NCI-H146 treated with DMSO at 0.1 percent for 48 hours (cell line): ENCODE measurements at regions not wholly inside any gene's neighbourhood (a gene's known extent, or its start where the extent isn't known, plus 50 kb on each side); places are given as distances from the start of the nearest gene placed in this dataset.
"Not testable (repeated sequence)": the region's sequence is repeated elsewhere in the genome, so short reads cannot be mapped to it uniquely, and the experiment has no call there.

Experiments used
- DNase-seq: peaks from one replicate; lab custom pipeline; 2025; ENCODE audit not compliant: unreplicated experiment; lab: John Stamatoyannopoulos, UW

DNA sequence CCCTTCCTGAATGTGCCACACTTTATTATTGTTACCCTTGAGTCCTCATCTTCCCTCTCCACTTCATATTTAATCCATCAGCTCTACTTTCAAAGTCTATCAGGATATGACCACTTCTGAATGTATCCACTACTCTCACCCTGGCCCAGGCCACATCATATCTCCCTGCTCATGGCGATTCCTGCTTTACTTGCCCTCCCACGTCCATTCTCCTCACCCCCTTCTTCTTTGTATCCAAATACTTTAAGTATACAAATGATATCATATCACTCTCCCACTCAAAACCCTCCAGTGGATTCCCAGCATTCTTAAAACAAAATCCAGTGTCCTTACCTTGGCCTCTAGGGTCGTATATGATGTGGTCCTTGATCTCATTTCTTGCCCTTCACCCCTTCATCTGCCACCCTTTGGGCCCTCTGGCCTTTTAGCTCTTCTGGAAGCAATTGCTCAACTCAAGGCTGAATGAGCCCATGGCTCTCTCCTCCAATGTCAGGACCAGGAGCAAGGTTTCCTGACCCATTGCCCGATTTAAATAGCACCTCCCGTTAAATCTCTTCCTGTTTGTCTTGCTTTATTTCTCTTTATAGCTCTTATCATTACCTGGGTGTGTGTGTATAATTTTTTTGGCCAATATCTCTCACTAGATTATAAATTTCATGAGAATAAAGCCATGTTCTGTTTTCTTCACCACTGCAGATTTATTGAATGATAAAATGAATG is 205.9 kb upstream of the ECI2 start:
- no peak for DNase-seq

DNA sequence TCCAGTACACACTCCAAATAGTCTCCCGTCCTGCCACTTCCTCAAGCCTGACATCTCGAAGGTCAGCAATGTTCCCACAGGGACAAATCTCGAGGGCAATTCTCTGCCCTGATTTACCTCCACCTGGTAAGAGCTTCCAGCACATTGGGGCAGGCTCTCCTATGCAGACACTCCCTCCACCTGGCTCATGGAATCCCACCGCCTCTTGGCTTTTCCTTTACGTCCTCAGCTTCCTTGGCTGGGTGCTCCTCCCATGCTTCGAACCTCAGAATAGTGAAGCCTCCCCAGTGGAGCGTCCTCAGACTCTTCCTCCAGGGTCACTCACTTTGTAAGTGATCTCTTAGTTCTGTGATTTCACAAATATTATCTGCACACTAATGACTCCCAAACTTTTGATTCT is 205.2 kb upstream of the ECI2 start:
- DNase-seq, result no peak

DNA sequence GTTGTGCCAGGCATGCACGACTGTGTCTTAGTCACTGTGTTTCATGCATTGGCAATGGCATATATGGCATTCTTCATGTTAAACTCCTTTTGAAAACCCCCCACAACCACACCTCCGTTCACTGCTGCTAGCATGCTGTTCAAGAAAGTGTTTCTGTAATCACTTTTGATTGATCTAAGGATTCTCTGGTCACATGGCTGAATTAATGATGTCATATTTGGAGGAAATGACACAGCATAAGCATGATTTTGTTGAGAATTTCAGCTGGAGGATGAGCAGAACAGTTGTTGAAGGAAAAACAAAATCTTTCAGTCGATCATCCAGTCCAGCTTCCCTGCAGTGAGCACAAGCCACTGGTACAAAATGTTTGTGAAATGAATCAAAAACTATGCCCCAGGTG is 203.5 kb upstream of the ECI2 start:
- DNase-seq, result no peak

DNA sequence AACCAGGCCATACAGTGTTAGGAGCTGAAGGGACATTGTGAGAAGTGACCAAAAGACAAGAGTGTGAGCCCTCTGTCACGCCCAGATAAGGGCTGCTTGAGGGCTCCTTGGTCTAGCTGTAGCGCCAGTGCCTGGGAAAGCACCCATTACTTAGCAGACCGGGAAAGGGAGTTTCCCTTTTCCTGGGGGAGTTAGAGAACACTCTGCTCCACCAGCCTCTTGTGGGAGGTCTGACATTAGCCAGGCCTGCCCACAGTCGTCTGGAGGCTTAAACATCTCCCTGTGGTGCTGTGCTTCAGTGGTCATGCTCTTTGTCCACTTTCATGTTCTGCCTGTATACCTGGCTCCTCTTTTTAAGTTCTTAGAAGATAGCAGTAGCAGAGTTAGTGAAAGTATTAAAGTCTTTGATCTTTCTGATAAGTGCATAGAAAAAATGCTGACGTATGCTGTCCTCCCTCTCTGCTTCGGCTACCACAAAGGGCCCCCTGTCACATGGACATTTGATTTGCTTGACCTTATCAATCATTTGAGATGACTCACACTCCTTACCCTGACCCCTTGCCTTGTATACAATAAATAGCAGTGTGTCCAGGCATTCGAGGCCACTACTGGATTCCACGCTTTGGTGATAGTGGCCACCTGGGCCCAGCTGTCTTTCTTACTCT is 201.5 kb upstream of the ECI2 start:
- no peak for DNase-seq

DNA sequence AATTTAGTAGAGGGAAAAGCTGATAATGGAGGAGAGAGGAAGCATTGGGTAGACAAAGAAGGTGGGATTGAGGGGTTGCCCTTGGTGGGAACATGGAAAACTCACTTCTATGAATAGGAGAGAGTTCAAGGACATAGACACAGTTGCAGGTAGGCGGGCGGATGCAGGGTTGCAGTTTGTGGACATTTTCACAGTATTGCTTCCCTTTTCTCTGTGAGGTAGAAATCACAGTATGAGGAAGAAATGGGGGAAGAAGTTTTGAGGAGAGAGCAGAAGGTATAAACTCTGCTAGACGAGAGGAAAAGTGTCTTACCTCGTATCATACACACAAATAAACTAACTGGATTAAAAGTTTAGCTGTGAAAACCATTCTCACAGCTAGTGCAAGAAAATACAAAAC is 200.7 kb upstream of the ECI2 start:
- DNase-seq, result no peak

DNA sequence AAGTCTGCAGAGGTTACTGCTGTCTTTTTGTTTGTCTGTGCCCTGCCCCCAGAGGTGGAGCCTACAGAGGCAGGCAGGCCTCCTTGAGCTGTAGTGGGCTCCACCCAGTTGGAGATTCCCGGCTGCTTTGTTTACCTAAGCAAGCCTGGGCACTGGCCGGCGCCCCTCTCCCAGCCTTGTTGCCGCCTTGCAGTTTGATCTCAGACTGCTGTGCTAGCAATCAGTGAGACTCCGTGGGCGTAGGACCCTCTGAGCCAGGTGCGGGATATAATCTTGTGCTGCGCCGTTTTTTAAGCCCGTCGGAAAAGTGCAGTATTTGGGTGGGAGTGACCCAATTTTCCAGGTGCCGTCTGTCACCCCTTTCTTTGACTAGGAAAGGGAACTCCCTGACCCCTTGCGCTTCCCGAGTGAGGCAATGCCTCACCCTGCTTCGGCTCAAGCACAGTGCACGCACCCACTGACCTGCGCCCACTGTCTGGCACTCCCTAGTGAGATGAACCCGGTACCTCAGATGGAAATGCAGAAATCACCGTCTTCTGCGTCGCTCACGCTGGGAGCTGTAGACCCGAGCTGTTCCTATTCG is 198.9 kb upstream of the ECI2 start:
- DNase-seq, result not testable (repeated sequence)

DNA sequence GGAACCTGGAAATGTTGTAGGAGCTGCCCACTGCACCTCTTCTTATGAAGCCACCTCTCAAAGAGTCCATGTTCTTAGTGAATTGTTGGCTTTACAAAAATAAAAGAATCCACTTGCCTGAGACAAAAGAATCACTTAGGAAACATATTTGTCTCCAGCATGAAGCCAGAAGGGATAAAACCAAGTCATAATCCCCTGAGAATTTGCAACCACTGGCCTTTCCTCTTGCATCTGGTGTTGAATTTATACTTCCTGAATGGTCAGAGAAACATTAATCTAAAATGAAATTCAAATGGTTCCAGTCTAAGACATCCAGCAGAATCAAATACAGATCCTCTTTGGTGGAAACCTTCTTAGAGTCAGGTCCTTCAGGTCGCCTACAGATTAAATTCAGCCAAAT is 192.5 kb upstream of the ECI2 start:
- no peak for DNase-seq

DNA sequence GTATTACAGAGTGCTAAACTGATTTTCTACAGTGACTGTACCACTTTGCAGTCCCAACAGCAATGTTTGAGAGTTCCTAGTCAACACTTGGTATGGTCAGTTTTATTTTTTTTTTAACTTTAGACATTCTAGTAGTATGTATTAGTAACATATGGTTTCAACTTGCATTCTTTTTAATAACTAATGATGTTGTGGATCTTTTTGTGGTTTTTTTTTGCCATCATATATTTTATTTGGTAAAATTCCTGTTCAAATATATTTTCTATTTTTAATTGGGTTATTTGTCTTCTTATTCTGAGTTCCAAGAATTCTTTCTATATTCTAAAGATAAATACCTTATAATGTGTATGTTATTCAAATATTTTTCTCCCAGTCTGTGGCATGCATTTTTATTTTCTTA is 189.4 kb upstream of the ECI2 start:
- no peak for DNase-seq

DNA sequence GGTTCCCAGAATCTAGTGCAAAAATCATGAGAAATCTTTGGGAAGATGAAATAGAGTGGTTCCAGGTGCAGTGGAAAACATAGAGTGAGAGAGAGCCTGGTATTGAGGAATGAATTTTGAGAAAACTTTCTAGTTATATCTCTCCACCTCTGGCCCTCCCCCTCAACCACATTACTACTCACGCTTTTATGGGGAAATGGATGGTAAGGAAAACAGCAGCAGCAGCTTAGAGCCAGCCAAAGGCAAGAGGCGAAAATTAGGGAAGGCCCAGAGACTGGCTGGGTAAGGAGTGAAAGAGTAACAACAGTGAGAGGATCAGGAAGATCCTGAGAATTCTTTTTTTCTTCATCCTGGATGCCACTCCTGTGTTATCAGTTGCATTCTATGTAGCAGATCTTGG is 187.9 kb upstream of the ECI2 start:
- no peak for DNase-seq

DNA sequence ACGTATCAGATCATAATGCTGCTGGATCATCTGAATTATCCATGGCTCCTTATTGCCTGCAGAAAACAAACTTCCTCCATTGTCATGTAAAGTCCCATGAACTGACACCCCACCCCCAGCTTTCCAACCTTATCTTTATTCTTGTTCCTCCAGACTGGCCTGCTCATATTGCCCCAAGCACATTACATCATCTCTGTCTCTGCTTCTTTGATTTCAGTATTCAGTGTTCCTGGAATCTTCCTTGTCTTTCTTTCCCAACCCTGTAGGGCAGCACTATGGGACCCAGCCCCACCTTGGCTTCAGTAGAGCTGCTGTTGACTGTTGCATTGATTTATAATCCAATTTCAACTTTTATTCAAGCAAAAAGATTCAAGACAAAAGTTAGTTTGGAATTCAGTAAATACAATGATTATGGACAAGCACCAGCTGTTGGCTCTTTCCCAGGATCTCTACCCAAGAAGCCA is 187.5 kb upstream of the ECI2 start:
- DNase-seq, result no peak

DNA sequence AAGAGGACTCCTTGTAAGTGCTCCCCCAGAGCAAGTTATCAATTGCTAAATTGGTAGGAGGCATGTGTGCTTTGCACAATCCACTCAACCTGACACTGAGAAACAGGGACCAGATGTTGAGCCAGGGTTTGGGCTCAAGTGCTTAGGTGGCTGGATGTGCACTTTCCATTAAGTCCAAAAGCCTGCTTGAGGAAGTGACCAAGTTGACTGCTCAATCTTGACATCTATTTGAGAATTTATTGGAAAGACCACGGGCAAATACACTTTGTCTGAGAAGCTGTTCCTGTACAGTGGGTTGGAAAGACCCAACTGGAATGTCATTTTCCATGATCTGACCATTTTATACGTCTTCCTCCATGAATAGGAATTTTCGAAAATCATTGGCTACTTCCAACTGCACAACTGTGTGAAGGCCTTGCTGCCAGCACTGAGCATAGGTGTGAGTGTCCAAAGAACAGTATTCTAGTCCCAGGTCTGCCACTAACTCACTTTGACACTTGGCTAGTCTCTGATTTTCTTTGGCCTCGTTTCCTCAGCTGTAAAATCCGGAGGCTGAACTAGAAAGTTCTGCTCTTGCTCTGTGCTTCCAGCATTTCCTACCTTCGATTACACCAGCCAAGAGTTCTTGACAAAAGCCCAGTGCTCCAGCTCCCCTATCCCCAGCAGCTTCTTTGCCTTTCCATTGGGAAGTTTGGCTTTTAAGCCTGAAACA is 186.9 kb upstream of the ECI2 start:
- DNase-seq, result no peak

DNA sequence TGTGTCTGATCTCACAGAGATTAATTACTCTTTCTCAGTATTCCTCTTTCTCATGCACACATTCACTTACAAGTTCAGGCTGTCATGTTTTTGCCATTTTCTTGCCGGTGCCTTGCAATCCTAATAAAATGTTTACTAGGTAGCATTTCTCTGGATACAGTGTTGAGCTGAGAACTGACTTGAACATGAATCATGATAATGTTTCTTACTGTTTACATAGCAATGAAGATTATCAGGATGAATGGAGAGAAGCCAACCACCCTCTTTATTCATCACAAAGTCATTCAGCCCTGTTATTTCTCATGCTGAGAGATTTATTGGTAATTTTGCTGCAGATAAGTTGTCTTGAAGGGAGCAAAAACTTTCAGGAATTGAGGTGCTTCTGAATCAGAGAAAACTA is 185.5 kb upstream of the ECI2 start:
- no peak for DNase-seq

DNA sequence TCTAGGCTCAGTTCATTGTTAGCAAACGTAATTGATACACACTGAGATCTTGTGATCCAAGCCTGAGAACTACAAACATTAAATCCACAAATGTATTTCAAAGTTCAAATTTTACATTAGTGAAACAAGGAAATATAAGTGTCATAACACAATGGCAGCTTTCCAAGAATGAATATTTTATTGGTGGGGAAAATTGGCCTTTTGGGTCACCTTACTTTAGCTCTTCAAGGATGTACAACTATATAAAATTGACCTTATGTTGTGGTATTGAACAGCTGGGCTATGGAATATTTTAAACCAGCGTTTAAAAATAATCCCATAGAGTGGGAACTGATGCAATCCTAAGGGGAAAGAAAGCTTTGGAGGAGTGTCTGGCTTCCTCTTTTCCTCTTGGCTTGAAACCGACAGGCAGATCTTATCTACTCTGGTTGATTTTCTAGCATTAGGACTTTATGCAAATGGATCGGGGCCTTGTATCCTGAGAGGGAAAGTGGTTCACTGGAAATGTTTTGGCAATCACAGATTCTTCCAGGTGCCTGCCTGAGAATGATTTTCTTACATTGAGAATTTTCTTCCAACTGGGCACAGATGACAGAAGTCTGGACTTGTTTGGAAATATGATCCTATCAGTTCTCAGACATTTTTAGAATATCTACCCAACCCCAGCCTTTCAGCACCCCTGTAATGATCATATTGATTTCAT is 184.8 kb upstream of the ECI2 start:
- no peak for DNase-seq

DNA sequence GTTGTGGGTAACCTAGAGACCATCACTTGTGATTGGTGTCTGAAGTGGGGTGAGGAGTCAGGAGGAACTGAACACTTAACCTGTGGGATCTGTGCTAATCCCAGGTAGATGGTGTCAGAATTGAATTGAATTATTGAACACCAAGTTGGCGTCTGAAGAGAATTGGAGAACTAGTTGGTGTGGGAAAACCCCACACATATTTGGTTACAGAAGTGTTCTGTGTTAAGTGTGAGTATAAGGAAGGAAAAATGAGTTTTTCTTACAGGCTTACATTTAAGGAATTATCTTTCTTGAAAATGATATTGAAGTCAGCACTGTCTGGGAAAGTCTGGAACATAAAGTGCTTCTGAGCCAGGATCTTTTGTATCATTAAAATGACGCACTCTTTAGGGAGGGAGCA is 182.9 kb upstream of the ECI2 start:
- DNase-seq, result no peak

DNA sequence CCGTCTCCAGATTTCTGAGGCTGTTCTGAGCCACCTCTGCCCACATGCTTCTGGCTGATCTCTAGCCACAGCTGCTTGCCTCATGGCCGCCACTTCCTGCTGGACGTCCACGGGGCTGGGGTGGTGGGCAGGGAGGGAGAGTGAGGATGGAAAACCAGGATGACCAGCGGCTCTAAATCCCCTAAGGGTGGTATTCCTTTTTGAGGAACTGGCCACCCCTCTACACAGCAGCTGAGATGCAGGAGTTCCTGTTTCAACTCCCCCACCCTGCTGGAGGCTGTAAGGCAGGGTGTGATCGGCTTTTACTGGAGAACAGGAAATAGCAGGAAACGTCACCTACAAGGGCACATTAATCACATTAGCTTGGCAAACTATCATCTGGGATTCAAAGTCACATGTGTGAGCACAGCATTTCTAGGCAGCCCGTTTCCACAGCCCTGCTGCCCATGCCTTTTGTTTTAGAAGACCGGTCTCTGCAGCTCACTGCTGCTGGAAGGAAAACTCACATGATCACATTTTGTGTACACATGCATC is 181.6 kb upstream of the ECI2 start:
- DNase-seq, result no peak

DNA sequence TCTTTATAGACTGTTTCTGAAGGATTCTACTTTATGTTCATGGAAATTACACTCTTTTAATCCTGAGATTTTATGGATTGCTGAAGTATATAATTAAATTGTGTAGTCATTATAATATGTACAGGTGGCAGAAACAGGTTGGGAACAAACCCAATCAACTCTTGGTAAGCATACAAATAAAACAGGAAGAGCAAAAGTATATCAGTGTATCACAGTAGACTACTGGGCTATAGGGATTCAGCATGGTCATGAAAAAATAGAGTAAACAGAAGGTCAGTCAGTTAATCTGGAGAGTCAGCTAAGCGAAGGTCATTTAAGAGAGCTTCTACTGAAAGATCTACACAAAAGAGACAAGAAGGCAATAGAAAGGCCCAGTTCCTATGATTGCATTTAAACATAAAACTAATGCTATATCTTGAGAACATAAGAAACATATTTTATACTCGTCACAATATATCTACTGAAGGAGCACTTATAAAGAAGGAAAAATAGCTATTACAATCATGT is 178.9 kb upstream of the ECI2 start:
- DNase-seq, result no peak

DNA sequence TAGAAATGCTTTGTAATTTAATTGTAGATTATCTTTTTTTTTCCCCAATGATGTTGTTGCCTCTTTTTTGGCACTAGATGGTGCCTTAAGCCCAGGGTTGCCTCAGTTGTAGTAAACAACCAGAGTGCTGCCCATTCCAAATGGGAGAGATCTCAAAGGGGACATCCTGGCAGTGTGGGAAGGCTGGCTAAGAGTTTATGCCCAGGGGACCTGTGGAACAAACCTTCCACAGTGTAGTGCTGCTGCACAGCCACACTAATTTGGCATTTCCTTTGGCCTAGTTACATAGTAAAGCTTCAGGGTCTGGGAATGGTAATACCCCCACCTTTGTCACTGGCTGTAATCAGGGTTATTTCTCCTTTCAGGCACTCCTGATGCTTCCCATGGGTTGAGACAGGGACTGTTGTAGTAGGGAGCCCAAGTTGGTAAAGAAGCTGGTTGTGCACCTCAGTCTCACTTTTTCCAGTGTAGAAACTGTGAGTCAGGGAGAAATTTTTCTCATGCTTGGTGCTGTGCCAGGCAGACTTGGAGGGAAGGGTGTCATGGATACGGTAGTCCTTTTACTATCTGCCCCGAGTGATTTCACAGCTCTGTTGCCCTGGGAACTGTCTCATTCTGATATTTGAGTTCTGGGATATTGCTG is 177.8 kb upstream of the ECI2 start:
- DNase-seq, result no peak

DNA sequence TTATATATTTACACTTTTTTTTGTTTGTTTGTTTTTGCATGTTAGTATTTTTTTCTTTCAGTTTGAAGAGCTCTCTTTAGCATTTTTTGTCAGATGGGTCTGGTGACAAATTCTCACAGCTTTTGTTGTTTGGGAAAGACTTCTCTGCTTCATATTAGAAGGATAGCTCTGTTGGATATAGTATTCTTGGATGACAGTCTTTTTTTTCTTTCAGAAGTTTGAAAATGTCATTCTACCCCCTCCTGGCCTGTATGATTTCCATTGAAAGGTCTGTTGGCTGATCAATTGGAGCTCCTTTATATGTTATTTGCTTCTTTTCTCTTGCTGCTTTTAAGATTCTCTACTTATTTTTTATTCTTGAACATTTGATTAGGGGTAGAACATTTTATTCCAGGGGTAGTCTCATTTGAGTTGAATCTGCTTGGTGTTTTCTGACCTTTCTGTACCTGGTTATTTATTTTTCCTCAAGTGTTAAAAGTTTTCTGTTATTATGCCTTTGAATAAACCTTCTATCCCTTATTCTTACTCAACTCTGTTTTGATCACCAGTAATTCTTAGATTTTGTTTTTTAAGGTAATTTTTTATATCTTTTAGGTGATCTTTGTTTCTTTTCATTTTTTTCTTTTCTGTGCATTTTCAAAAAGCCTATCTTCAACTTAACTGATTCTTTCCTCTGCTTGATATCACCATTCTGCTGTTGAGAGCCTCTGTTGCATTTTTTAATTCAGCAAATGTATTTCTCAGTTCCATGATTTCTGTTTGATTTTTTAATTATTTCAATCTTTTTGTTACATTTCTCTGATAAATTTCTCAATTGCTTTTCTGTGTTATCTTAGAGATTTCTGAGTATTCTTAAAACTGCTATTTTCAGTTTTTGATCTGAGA is 176.8 kb upstream of the ECI2 start:
- no peak for DNase-seq

DNA sequence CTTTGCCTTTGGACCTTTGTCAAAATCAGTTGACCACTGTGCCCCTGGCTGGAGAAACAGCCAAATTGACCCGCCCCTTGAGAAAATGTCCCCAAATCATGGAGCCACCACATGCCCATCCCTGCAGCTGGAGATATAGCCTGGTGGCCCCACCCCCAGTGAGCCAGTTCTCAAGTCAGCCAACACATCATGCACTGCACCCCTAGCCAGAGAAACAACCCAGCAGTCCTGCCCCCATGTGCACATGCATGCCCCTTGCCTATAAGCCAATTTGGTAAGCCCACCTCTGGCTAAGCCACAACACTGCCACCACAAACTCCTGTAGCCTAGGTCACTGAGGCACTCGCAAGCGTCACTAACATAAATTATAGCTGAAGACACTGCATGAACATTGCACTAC is 174.2 kb upstream of the ECI2 start:
- DNase-seq, result no peak
